SK-N-SH (cell line): ENCODE measurements at regions not wholly inside any gene's neighbourhood (a gene's known extent, or its start where the extent isn't known, plus 50 kb on each side); places are given as distances from the start of the nearest gene placed in this dataset.
A peak's percentile ranks its signal among the peaks of the same experiment; 100 is the strongest.

Experiments
- CTCF ChIA-PET: fragments of 300-600, 350-600 bp; formaldehyde crosslinking; extraction: SDS; loops from one replicate; lab custom pipeline; 2021; lab: Yijun Ruan, JAX
- POLR2A ChIA-PET: fragments of 350-600 bp; sonication (Branson Sonifier 250); formaldehyde crosslinking; extraction: SDS; loops from one replicate; lab custom pipeline; 2020; ENCODE audit warnings: antibody characterized with exemption, inconsistent platforms; lab: Yijun Ruan, JAX
- DNase-seq: peaks from one replicate; pipeline ENCODE4 v3.0.0; 2012
- H2AFZ ChIP-seq: fragments of 200-600 bp; sonication (generic); 2 replicates; pipeline ENCODE4 v1.8.1; 2016; ENCODE audit warnings: antibody characterized with exemption, mild to moderate bottlenecking, low read depth
- H3F3A ChIP-seq: fragments of 200-600 bp; sonication (generic); replicated peaks from 2 replicates; pipeline ENCODE3; 2016; ENCODE audit warnings: antibody characterized with exemption, mild to moderate bottlenecking; ENCODE audit not compliant: insufficient read depth
- H3K27ac ChIP-seq, 2 experiments: fragments of 200-500 bp in 1 of 2; fragments of 200-600 bp in 1 of 2; sonication (Bioruptor generic) in 1 of 2; sonication (generic), shearing (Covaris generic) in 1 of 2; 2 replicates each; pipeline versions ENCODE4 v1.5.1 to v1.6.1; 2014 to 2016; ENCODE audit warnings: low read depth in 2 of 2, inconsistent platforms in 1 of 2, low read length in 1 of 2, mild to moderate bottlenecking in 1 of 2, mixed read lengths in 1 of 2
- H3K27me3 ChIP-seq: fragments of 200-600 bp; sonication (generic), shearing (Covaris generic); 2 replicates; pipeline ENCODE4 v1.6.1; 2016; ENCODE audit warnings: mixed run types; ENCODE audit not compliant: insufficient read depth
- H3K36me3 ChIP-seq, 2 experiments: fragments of 200-500 bp in 1 of 2; fragments of 200-600 bp in 1 of 2; sonication (Bioruptor generic) in 1 of 2; sonication (generic) in 1 of 2; replicated peaks in 1 of 2; 2 replicates each; pipeline versions ENCODE3 to v1.5.1; 2014 to 2016; ENCODE audit warnings: low read length in 1 of 2, mild to moderate bottlenecking in 1 of 2; ENCODE audit not compliant: insufficient read depth in 2 of 2, control insufficient read depth in 1 of 2
- H3K4me1 ChIP-seq, 2 experiments: fragments of 200-500 bp in 1 of 2; fragments of 200-600 bp in 1 of 2; sonication (Bioruptor generic) in 1 of 2; sonication (generic), shearing (Covaris generic) in 1 of 2; 2 replicates each; pipeline versions ENCODE4 v1.5.1 to v1.6.1; 2014 to 2016; ENCODE audit warnings: low read depth in 1 of 2, low read length in 1 of 2, mixed run types in 1 of 2; ENCODE audit not compliant: insufficient read depth in 2 of 2, control insufficient read depth in 1 of 2
- H3K4me2 ChIP-seq: fragments of 200-600 bp; sonication (generic), shearing (Covaris generic); 2 replicates; pipeline ENCODE4 v1.6.1; 2017; ENCODE audit warnings: mixed run types
- H3K4me3 ChIP-seq, 2 experiments: fragments of 200-500 bp in 1 of 2; fragments of 200-600 bp in 1 of 2; sonication (Bioruptor generic) in 1 of 2; sonication (generic), shearing (Covaris generic) in 1 of 2; 2 replicates each; pipeline versions ENCODE4 v1.5.1 to v1.8.1; 2014 to 2016; ENCODE audit warnings: low read depth in 2 of 2, inconsistent platforms in 1 of 2, low read length in 1 of 2, mild to moderate bottlenecking in 1 of 2, mixed read lengths in 1 of 2, moderate library complexity in 1 of 2
- H3K79me2 ChIP-seq: fragments of 200-600 bp; sonication (generic); 2 replicates; pipeline ENCODE4 v1.8.1; 2017; ENCODE audit warnings: mild to moderate bottlenecking; ENCODE audit not compliant: insufficient read depth
- H3K9ac ChIP-seq: fragments of 200-600 bp; sonication (generic); 2 replicates; pipeline ENCODE4 v1.6.1; 2017; ENCODE audit warnings: mixed run types
- H3K9me2 ChIP-seq: fragments of 200-600 bp; sonication (generic); 2 replicates; pipeline ENCODE4 v1.6.1; 2017; ENCODE audit warnings: mixed run types
- H3K9me3 ChIP-seq: fragments of 200-600 bp; sonication (generic); 2 replicates; pipeline ENCODE4 v1.6.1; 2017; ENCODE audit warnings: mixed run types, mild to moderate bottlenecking, moderate library complexity
- H4K20me1 ChIP-seq: fragments of 200-600 bp; sonication (generic); 2 replicates; pipeline ENCODE4 v1.6.1; 2017; ENCODE audit warnings: mild to moderate bottlenecking, mixed run types; ENCODE audit not compliant: insufficient read depth
- EP300 ChIP-seq, 2 experiments: IDR thresholded peaks; 2 replicates each; pipeline versions ENCODE4 v1.4.0 to v1.6.1; 2012; ENCODE audit warnings: borderline replicate concordance in 1 of 2, low read depth in 1 of 2, low read length in 1 of 2
- FOSL2 ChIP-seq: IDR thresholded peaks from 2 replicates; pipeline ENCODE4 v1.4.0; 2012; ENCODE audit warnings: low read depth, mild to moderate bottlenecking, moderate library complexity, borderline replicate concordance
- GABPA ChIP-seq: IDR thresholded peaks from 2 replicates; pipeline ENCODE4 v1.4.0; 2012; ENCODE audit warnings: low read depth, mild to moderate bottlenecking
- GATA2 ChIP-seq: sonication (generic); formaldehyde crosslinking; IDR thresholded peaks from 2 replicates; pipeline ENCODE4 v1.5.0; 2020; ENCODE audit warnings: mild to moderate bottlenecking, missing genetic modification reagents
- JUND ChIP-seq: IDR thresholded peaks from 2 replicates; pipeline ENCODE4 v1.4.0; 2012
- MEF2A ChIP-seq: IDR thresholded peaks from 2 replicates; pipeline ENCODE4 v1.4.0; 2012; ENCODE audit warnings: low read depth, borderline replicate concordance
- RCOR1 ChIP-seq: fragments of 150-350 bp; IDR thresholded peaks from 2 replicates; pipeline ENCODE4 v1.6.1; 2017; ENCODE audit warnings: antibody characterized with exemption, low read length
- RFX5 ChIP-seq: IDR thresholded peaks from 2 replicates; pipeline ENCODE4 v1.6.1; 2012; ENCODE audit warnings: mild to moderate bottlenecking, improper control_type of control experiment, low read length
- SIN3A ChIP-seq: IDR thresholded peaks from 2 replicates; pipeline ENCODE4 v1.6.1; 2012; ENCODE audit warnings: low read depth, mild to moderate bottlenecking, low read length, moderate library complexity, borderline replicate concordance
- TAF1 ChIP-seq: IDR thresholded peaks from 2 replicates; pipeline ENCODE4 v1.6.1; 2012; ENCODE audit warnings: low read depth, mild to moderate bottlenecking, low read length, moderate library complexity, borderline replicate concordance
- TCF12 ChIP-seq: IDR thresholded peaks from 2 replicates; pipeline ENCODE4 v1.4.0; 2012
- WGBS: methylation state at CpG from one replicate; pipeline ENCODE4 v1.1.6; 2017; ENCODE audit warnings: low lambda C conversion rate; 5-methylcytosine and 5-hydroxymethylcytosine counted together
- TF ChIP-seq, protein P1 (sequence below): IDR thresholded peaks from 2 replicates; pipeline ENCODE4 v1.4.0; 2012; ENCODE audit warnings: low read depth, borderline replicate concordance
- TF ChIP-seq, protein P2 (sequence below): IDR thresholded peaks from 2 replicates; pipeline ENCODE4 v1.4.0; 2012; ENCODE audit warnings: low read depth, borderline replicate concordance
- TF ChIP-seq, protein P3 (sequence below): fragments of 200-600 bp; sonication (generic); IDR thresholded peaks from 2 replicates; pipeline ENCODE4 v1.6.1; 2017; ENCODE audit warnings: antibody characterized with exemption, mild to moderate bottlenecking, moderate library complexity

DNA sequence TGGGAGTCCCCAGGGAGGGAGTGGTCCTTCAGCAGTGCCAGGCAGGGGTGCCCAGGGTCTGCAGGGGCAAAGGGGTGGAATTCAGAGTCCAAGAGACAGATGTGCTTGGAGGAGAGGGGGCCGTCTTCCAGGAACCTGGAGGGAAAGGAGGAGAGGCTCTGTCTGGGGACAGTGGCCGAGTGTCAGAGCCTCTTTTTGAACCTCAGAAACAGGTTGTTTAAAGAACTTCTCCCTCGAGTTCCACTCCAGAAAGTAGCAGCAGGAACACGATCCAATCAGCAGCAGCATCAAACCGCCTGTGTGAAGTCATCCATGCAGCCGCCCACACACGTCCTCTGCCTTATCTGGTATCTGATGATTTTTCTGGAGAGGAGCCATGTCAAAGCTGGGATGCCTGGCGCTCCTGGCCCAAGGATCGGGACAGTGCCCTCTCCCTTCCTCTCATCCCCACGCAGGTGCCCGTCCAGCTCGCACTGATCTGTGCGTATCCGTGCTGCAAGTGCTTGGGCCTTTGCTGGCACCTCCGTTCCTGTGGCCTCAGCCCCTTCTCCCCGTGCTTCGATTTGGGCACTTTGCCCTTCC is 205.1 kb downstream of the NDUFA10 start:
- no peak overlapping the region for H3K27ac ChIP-seq
- no peak overlapping the region for H2AFZ ChIP-seq
- H3K79me2 ChIP-seq, result no peaks in the 10 kb centered on the region
- TF ChIP-seq TCF12, result no peak
- no peak for TF ChIP-seq SIN3A
- TF ChIP-seq, protein P1, sequence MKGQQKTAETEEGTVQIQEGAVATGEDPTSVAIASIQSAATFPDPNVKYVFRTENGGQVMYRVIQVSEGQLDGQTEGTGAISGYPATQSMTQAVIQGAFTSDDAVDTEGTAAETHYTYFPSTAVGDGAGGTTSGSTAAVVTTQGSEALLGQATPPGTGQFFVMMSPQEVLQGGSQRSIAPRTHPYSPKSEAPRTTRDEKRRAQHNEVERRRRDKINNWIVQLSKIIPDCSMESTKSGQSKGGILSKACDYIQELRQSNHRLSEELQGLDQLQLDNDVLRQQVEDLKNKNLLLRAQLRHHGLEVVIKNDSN, result no peak
- no peak for TF ChIP-seq GABPA
- TF ChIP-seq TAF1, result no peak
- no peak for TF ChIP-seq RFX5
- TF ChIP-seq GATA2 (CRISPR knock-in tag), result peak; percentile 47
- TF ChIP-seq, protein P2, sequence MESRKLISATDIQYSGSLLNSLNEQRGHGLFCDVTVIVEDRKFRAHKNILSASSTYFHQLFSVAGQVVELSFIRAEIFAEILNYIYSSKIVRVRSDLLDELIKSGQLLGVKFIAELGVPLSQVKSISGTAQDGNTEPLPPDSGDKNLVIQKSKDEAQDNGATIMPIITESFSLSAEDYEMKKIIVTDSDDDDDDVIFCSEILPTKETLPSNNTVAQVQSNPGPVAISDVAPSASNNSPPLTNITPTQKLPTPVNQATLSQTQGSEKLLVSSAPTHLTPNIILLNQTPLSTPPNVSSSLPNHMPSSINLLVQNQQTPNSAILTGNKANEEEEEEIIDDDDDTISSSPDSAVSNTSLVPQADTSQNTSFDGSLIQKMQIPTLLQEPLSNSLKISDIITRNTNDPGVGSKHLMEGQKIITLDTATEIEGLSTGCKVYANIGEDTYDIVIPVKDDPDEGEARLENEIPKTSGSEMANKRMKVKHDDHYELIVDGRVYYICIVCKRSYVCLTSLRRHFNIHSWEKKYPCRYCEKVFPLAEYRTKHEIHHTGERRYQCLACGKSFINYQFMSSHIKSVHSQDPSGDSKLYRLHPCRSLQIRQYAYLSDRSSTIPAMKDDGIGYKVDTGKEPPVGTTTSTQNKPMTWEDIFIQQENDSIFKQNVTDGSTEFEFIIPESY, result no peak
- TF ChIP-seq, protein P3, sequence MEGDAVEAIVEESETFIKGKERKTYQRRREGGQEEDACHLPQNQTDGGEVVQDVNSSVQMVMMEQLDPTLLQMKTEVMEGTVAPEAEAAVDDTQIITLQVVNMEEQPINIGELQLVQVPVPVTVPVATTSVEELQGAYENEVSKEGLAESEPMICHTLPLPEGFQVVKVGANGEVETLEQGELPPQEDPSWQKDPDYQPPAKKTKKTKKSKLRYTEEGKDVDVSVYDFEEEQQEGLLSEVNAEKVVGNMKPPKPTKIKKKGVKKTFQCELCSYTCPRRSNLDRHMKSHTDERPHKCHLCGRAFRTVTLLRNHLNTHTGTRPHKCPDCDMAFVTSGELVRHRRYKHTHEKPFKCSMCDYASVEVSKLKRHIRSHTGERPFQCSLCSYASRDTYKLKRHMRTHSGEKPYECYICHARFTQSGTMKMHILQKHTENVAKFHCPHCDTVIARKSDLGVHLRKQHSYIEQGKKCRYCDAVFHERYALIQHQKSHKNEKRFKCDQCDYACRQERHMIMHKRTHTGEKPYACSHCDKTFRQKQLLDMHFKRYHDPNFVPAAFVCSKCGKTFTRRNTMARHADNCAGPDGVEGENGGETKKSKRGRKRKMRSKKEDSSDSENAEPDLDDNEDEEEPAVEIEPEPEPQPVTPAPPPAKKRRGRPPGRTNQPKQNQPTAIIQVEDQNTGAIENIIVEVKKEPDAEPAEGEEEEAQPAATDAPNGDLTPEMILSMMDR, result no peak
- no peak for TF ChIP-seq EP300 (IDR thresholded peaks at IDR 0.05; ENCODE audit: borderline replicate concordance in 1 of 2, low read depth in 1 of 2, low read length in 1 of 2)
- peak; percentile 82; the same call in 1 of the 2 replicates for TF ChIP-seq RCOR1
- TF ChIP-seq MEF2A, result no peak
- no peak for TF ChIP-seq FOSL2
- no peak for TF ChIP-seq JUND
- WGBS, result 30% methylated on average over 13 of the region's 17 CpGs
- H3K4me3 ChIP-seq, result no peak overlapping the region
- H3F3A ChIP-seq, result no peaks in the 10 kb centered on the region
- peak; percentile 64 for DNase-seq
- no peak overlapping the region for H3K4me2 ChIP-seq
- no peaks in the 10 kb centered on the region for H3K36me3 ChIP-seq
- no peaks in the 10 kb centered on the region for H3K9me3 ChIP-seq
- H3K27me3 ChIP-seq, result no peaks in the 10 kb centered on the region
- POLR2A ChIA-PET, result no interaction called here
- H3K9ac ChIP-seq, result no peak overlapping the region
- no peaks in the 10 kb centered on the region for H4K20me1 ChIP-seq
- peaks cover 0 to 9% of the 10 kb centered on the region in 2 experiments; a peak in 1 of 4 replicates for H3K4me1 ChIP-seq
- CTCF ChIA-PET, result no interaction called here
- H3K9me2 ChIP-seq, result no peaks in the 10 kb centered on the region
